ENCODE measurements at regions not wholly inside any gene's neighbourhood (a gene's known extent, or its start where the extent isn't known, plus 50 kb on each side); places are given as distances from the start of the nearest gene placed in this dataset.

- TF ChIP-seq ZNF18 (tag by site-specific recombination; IDR thresholded peaks at IDR 0.05) (no peak), CTCF (tag by site-specific recombination; IDR thresholded peaks at IDR 0.05) (no peak), ATF2 (tag by site-specific recombination; IDR thresholded peaks at IDR 0.05; ENCODE audit: low read depth) (no peak), TCF7L2 (IDR thresholded peaks at IDR 0.05; ENCODE audit: borderline replicate concordance, low read depth, low read length) (no peak), SETDB1 (IDR thresholded peaks at IDR 0.05; ENCODE audit: insufficient read length, low read length) (no peak), ZNF24 (tag by site-specific recombination; IDR thresholded peaks at IDR 0.05) (no peak), ZFHX2 (tag by site-specific recombination; conservative IDR thresholded peaks at IDR 0.05) (no peak), ZNF121 (tag by site-specific recombination; IDR thresholded peaks at IDR 0.05) (no peak), ZNF354C (tag by site-specific recombination; IDR thresholded peaks at IDR 0.05; ENCODE audit: borderline replicate concordance, low read depth) (no peak), ZNF514 (tag by site-specific recombination; IDR thresholded peaks at IDR 0.05) (no peak), SP2 (tag by site-specific recombination; IDR thresholded peaks at IDR 0.05) (no peak), ZSCAN30 (tag by site-specific recombination; IDR thresholded peaks at IDR 0.05) (no peak), ZNF280D (tag by site-specific recombination; IDR thresholded peaks at IDR 0.05) (no peak)
Observed at GRCh38 chr2:16911746-16912145, 246.1 kb upstream of the CYRIA start.
